NB4 (cell line): ENCODE measurements at regions not wholly inside any gene's neighbourhood (a gene's known extent, or its start where the extent isn't known, plus 50 kb on each side); places are given as distances from the start of the nearest gene placed in this dataset.

ENCODE experiments used
- DNase-seq: peaks from one replicate; pipeline ENCODE4 v3.0.0; 2010; ENCODE audit warnings: low read depth
- H3K4me3 ChIP-seq: one replicate; pipeline ENCODE4 v1.5.1; 2011; ENCODE audit warnings: mild to moderate bottlenecking, low read depth, low read length, moderate library complexity
- CTCF ChIP-seq: IDR thresholded peaks from one replicate; pipeline ENCODE4 v1.5.1; 2012; ENCODE audit warnings: low read depth, low read length
- MAX ChIP-seq: IDR thresholded peaks from 2 replicates; pipeline ENCODE4 v1.6.1; 2011; ENCODE audit warnings: low read depth, low read length
- MYC ChIP-seq: IDR thresholded peaks from 2 replicates; pipeline ENCODE4 v1.6.1; 2011; ENCODE audit warnings: low read depth, low read length
- POLR2A ChIP-seq: IDR thresholded peaks from 2 replicates; pipeline ENCODE4 v1.6.1; 2011; ENCODE audit warnings: mild to moderate bottlenecking; ENCODE audit not compliant: insufficient read length; ENCODE audit errors: extremely low read depth

- no peak for TF ChIP-seq MYC
- no peak for TF ChIP-seq MAX
- TF ChIP-seq POLR2A: no peak
- no peak for TF ChIP-seq CTCF
- no peak overlapping the region for H3K4me3 ChIP-seq
- DNase-seq: no peak
These were observed 361.3 kb upstream of the C1orf174 start for GRCh38 chr1:4261327-4261726.

DNA sequence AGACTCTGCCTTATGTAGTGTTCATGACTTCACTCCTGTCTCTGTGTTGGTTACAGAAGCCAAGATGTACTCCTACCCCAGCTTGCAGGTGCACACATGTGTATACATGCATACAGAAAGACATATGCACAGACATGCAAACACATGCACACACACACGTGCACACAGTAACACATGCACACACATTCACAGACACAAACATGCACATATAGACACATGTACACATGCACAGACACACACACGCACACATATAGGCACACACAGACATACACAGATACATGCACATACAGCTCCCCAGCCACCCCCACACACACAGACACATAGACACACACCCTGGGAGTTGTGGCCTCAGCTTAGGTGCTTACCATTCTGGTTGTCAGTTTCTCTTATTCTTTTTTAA lies 362.6 kb upstream of the C1orf174 start:
- H3K4me3 ChIP-seq: no peak overlapping the region
- TF ChIP-seq MAX (peak; percentile 6; the same call in 1 of the 2 replicates), POLR2A (no peak)
- no peak for DNase-seq

DNA sequence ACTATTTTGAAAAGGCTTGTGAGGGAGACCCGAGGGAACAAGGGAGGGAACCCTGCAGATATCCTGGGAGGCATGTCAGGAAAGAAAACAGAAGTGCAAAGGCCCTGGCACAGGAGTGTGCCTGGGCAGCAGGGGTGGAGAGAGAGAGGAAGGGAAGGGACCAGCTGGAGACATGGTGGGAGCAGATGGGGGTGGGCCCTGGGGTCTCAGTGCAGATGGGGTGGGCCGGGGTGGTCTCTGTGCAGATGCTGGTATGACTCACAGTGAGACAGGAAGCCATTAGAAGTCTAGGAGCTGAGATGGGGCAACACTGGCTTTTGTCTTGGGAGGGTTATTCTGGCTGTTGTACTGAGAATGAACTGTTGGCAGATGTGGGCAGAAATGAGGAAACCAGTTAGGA lies 363.6 kb upstream of the C1orf174 start:
- no peak for DNase-seq
- no peak for TF ChIP-seq MAX
- TF ChIP-seq CTCF: no peak
- no peak for TF ChIP-seq MYC
- no peak overlapping the region for H3K4me3 ChIP-seq

DNA sequence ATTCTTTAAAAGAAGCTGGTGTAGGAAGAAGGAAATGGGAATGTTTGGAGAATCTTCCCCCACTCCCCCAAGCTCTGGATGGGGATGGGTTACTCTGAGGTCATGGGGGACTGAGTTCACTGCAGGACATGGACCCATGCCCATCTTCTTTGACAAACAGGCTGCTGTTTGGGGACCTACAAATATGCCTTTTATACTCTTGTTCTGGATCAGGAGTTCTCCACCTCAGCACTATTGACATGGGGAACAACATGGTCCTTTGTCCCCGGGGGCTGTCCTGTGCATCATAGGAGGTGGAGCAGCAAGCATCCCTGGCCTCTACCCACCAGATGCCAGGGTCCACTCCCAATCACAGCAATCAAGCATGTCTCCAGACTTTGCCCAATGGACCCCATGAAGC lies 365.8 kb upstream of the C1orf174 start:
- no peak for TF ChIP-seq MYC
- TF ChIP-seq MAX: no peak
- TF ChIP-seq POLR2A: no peak
- TF ChIP-seq CTCF: no peak
- DNase-seq: no peak

DNA sequence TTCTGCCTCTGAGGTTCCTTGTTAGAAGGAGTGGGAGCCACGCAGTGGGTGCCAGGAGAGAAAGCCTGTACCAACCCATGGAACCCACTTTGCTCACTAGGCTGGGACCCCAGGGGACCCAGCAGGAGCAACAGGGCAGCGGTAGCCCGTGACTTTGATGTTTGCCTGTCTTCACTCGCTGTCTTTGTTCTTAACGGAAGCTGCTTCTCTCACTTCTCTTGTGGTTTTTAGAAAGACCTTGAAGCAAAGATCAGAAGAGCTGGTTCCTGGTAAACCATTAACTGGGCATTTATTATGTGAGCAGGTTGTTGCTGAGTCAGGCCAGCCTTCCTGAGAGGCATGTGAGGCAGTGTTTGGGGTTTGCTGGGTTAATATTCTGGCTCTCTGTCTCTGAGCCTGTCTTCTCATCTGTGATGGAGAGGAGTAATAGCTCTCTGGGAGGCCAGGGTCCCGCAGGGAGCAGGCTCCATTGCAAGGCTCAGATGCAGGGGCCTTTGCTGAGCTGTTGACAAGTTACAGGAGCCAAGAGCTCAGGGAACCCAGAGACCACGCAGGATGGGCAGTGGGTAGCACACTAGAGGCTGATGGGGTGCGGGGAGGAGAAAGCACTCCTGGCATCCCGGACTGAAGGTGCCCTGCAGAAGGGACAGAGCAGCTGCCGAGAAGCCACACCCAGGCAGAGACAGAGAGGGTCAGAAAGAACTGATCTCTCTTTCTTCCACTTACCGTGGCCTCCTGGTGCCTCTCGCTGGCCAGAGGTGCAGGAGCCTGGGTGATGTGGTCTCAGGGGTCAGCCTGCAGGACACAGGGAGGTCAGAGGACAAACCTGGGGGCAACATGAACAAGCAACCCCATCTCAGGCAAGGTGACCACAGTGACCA lies 367.5 kb upstream of the C1orf174 start:
- TF ChIP-seq MAX: no peak
- DNase-seq: no peak
- H3K4me3 ChIP-seq: no peak overlapping the region

More for the DNA sequence above, 365.8 kb upstream of the C1orf174 start:
- no peak overlapping the region for H3K4me3 ChIP-seq

- no peak for DNase-seq
- H3K4me3 ChIP-seq: no peak overlapping the region
- TF ChIP-seq POLR2A (no peak), MYC (no peak), CTCF (no peak), MAX (no peak)
These were observed 368.3 kb upstream of the C1orf174 start for GRCh38 chr1:4268262-4268888.
